Caco-2 (cell line): ENCODE measurements at regions not wholly inside any gene's neighbourhood (a gene's known extent, or its start where the extent isn't known, plus 50 kb on each side); places are given as distances from the start of the nearest gene placed in this dataset.

Source experiments
- BruUV-seq: library from RNA; stranded (reverse); fragments of 400-500 nt; replicated peaks from 2 replicates; lab custom pipeline; 2021; lab: Mats Ljungman, UMichigan
- CTCF ChIA-PET: fragments of 300-600 bp; sonication (Branson Sonifier 250); formaldehyde crosslinking; loops from one replicate; lab custom pipeline; 2022; ENCODE audit warnings: antibody characterized with exemption; lab: Charles Lee
- POLR2A ChIA-PET: fragments of 300-600 bp; sonication (Branson Sonifier 250); formaldehyde crosslinking; loops from one replicate; lab custom pipeline; 2022; ENCODE audit warnings: antibody characterized with exemption; lab: Charles Lee
- DNase-seq, 2 experiments: peaks; one replicate each; pipeline versions ENCODE4 v3.0.0 to v3.0.0-alpha.2; 2020 to 2022
- H3K27me3 ChIP-seq: replicated peaks from 2 replicates; pipeline ENCODE4 v1.6.0; 2011; ENCODE audit warnings: low read length; ENCODE audit not compliant: control insufficient read depth, insufficient read depth
- H3K36me3 ChIP-seq: 2 replicates; pipeline ENCODE4 v1.5.1; 2011; ENCODE audit warnings: low read length; ENCODE audit not compliant: control insufficient read depth, insufficient read depth
- H3K4me1 ChIP-seq: fragments of 250-450 bp; sonication (Bioruptor Pico); 2 replicates; pipeline ENCODE4 v1.5.1; 2020; ENCODE audit warnings: mild to moderate bottlenecking
- H3K4me3 ChIP-seq: 2 replicates; pipeline ENCODE4 v1.5.1; 2011; ENCODE audit warnings: low read depth, mild to moderate bottlenecking, control low read depth, low read length
- H3K9me3 ChIP-seq: fragments of 250-450 bp; sonication (Bioruptor Pico); 2 replicates; pipeline ENCODE4 v1.5.1; 2020; ENCODE audit warnings: mild to moderate bottlenecking, moderate library complexity
- H3K27ac Mint-ChIP-seq: one replicate; pipeline ENCODE4 v1.8.0; 2022; ENCODE audit warnings: mixed read lengths; ENCODE audit not compliant: unreplicated experiment
- H3K27me3 Mint-ChIP-seq: one replicate; pipeline ENCODE4 v1.8.0; 2022; ENCODE audit warnings: mixed read lengths; ENCODE audit not compliant: insufficient read depth, unreplicated experiment
- H3K36me3 Mint-ChIP-seq: one replicate; pipeline ENCODE4 v1.8.0; 2022; ENCODE audit warnings: mild to moderate bottlenecking, mixed read lengths; ENCODE audit not compliant: insufficient read depth, unreplicated experiment
- H3K4me1 Mint-ChIP-seq: one replicate; pipeline ENCODE4 v1.8.0; 2022; ENCODE audit warnings: low read depth, mixed read lengths; ENCODE audit not compliant: unreplicated experiment
- H3K4me3 Mint-ChIP-seq: one replicate; pipeline ENCODE4 v1.8.0; 2022; ENCODE audit warnings: mild to moderate bottlenecking, moderate library complexity, mixed read lengths; ENCODE audit not compliant: unreplicated experiment
- H3K9me3 Mint-ChIP-seq: one replicate; pipeline ENCODE4 v1.8.0; 2022; ENCODE audit warnings: mixed read lengths; ENCODE audit not compliant: unreplicated experiment
- intact Hi-C: fragments of 100-400 bp; cut with micrococcal nuclease; formaldehyde crosslinking; loops from one replicate; pipeline ENCODE4 v1.10.0; 2022; ENCODE audit not compliant: unreplicated experiment
- TF ChIP-seq, protein P1 (sequence below), 2 experiments: fragments of 200-600 bp in 1 of 2; IDR thresholded peaks; 1 replicate in 1 of 2; 2 replicates in 1 of 2; pipeline versions ENCODE4 v1.5.1 to v1.8.0; 2011 to 2022; ENCODE audit warnings: antibody characterized with exemption in 1 of 2, control low read depth in 1 of 2, inconsistent platforms in 1 of 2, low read depth in 1 of 2, low read length in 1 of 2, mild to moderate bottlenecking in 1 of 2, moderate library complexity in 1 of 2; ENCODE audit not compliant: insufficient read depth in 1 of 2, severe bottlenecking in 1 of 2, unreplicated experiment in 1 of 2

GRCh38 chr15:54722342-54722986 lies 474.3 kb downstream of the RSL24D1 start:
- Mint-ChIP-seq H3K9me3 (peaks cover 18% of the 10 kb centered on the region), H3K4me1 (no peaks in the 10 kb centered on the region), H3K4me3 (no peak overlapping the region), H3K36me3 (no peaks in the 10 kb centered on the region), H3K27ac (no peak overlapping the region), H3K27me3 (peaks cover 5% of the 10 kb centered on the region)
- TF ChIP-seq, protein P1, sequence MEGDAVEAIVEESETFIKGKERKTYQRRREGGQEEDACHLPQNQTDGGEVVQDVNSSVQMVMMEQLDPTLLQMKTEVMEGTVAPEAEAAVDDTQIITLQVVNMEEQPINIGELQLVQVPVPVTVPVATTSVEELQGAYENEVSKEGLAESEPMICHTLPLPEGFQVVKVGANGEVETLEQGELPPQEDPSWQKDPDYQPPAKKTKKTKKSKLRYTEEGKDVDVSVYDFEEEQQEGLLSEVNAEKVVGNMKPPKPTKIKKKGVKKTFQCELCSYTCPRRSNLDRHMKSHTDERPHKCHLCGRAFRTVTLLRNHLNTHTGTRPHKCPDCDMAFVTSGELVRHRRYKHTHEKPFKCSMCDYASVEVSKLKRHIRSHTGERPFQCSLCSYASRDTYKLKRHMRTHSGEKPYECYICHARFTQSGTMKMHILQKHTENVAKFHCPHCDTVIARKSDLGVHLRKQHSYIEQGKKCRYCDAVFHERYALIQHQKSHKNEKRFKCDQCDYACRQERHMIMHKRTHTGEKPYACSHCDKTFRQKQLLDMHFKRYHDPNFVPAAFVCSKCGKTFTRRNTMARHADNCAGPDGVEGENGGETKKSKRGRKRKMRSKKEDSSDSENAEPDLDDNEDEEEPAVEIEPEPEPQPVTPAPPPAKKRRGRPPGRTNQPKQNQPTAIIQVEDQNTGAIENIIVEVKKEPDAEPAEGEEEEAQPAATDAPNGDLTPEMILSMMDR (IDR thresholded peaks at IDR 0.05; ENCODE audit: insufficient read depth in 1 of 2, low read depth in 1 of 2, low read length in 1 of 2, severe bottlenecking in 1 of 2, unreplicated experiment in 1 of 2): no peak
- POLR2A ChIA-PET: no interaction called here
- no peaks in the 10 kb centered on the region for H3K9me3 ChIP-seq
- no peak for DNase-seq
- no peaks in the 10 kb centered on the region for H3K27me3 ChIP-seq
- no TSS peak for BruUV-seq
- H3K4me1 ChIP-seq: no peaks in the 10 kb centered on the region
- CTCF ChIA-PET: no interaction called here
- H3K36me3 ChIP-seq: no peaks in the 10 kb centered on the region
- H3K4me3 ChIP-seq: no peak overlapping the region
- intact Hi-C loops: no loop called here

- no TSS peak for BruUV-seq
- no peaks in the 10 kb centered on the region for H3K9me3 ChIP-seq
- no peaks in the 10 kb centered on the region for H3K4me1 ChIP-seq
- ChIA-PET POLR2A (no interaction called here), CTCF (no interaction called here)
- TF ChIP-seq, protein P1 (IDR thresholded peaks at IDR 0.05; ENCODE audit: insufficient read depth in 1 of 2, low read depth in 1 of 2, low read length in 1 of 2, severe bottlenecking in 1 of 2, unreplicated experiment in 1 of 2): no peak
- intact Hi-C loops: no loop called here
- Mint-ChIP-seq H3K4me3 (no peak overlapping the region), H3K4me1 (no peaks in the 10 kb centered on the region), H3K27me3 (peaks cover 5% of the 10 kb centered on the region), H3K36me3 (no peaks in the 10 kb centered on the region), H3K27ac (no peak overlapping the region), H3K9me3 (peaks cover 18% of the 10 kb centered on the region)
- no peak for DNase-seq
- H3K36me3 ChIP-seq: no peaks in the 10 kb centered on the region
- no peak overlapping the region for H3K4me3 ChIP-seq
- no peaks in the 10 kb centered on the region for H3K27me3 ChIP-seq
These were observed 477.4 kb downstream of the RSL24D1 start for GRCh38 chr15:54719325-54719724.

GRCh38 chr15:54707805-54708752 lies 488.7 kb downstream of the RSL24D1 start:
- H3K4me1 ChIP-seq: no peaks in the 10 kb centered on the region
- no peaks in the 10 kb centered on the region for H3K9me3 ChIP-seq
- peaks cover 4% of the 10 kb centered on the region for H3K27me3 Mint-ChIP-seq
- H3K4me1 Mint-ChIP-seq: no peaks in the 10 kb centered on the region
- POLR2A ChIA-PET: no interaction called here
- H3K36me3 ChIP-seq: no peaks in the 10 kb centered on the region
- DNase-seq: no peak
- no peak overlapping the region for H3K4me3 Mint-ChIP-seq
- intact Hi-C loops: no loop called here
- no peaks in the 10 kb centered on the region for H3K36me3 Mint-ChIP-seq
- no peaks in the 10 kb centered on the region for H3K9me3 Mint-ChIP-seq
- CTCF ChIA-PET: no interaction called here
- no peak overlapping the region for H3K4me3 ChIP-seq
- TF ChIP-seq, protein P1 (IDR thresholded peaks at IDR 0.05; ENCODE audit: insufficient read depth in 1 of 2, low read depth in 1 of 2, low read length in 1 of 2, severe bottlenecking in 1 of 2, unreplicated experiment in 1 of 2): no peak
- H3K27me3 ChIP-seq: no peaks in the 10 kb centered on the region
- no TSS peak for BruUV-seq
- H3K27ac Mint-ChIP-seq: no peak overlapping the region
